ENCODE measurements at regions not wholly inside any gene's neighbourhood (a gene's known extent, or its start where the extent isn't known, plus 50 kb on each side); places are given as distances from the start of the nearest gene placed in this dataset.

GRCh38 chr22:48517039-48518030 lies 1310.3 kb downstream of the BRD1 start:
- no peak for DNase-seq

- no peak for DNase-seq
These were observed 1311.1 kb downstream of the BRD1 start for GRCh38 chr22:48516571-48516970.

GRCh38 chr22:48515571-48516200 lies 1312.0 kb downstream of the BRD1 start:
- no peak for DNase-seq

DNA sequence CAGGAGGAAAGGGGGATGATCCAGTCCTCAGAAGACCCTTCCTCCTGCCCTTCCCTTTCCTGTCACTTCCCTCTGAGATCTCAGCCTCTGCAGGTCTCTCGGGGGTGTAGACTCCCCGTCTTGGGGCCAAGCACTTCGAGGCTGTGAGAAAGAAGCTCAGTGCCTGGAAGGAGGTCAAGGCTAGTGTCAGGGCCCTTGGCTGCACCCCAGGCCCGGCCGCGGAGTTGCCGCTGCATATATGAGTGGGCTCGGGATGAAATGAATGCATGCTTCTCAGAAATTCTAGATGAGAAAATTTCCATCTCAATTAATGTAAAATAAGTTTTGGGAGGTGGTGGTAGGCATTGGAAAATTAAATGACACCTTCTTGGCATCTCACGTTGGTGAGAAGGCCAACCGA lies 1313.7 kb downstream of the BRD1 start:
- no peak for DNase-seq

GRCh38 chr22:48513446-48513845 lies 1314.2 kb downstream of the BRD1 start:
- no peak for DNase-seq

DNA sequence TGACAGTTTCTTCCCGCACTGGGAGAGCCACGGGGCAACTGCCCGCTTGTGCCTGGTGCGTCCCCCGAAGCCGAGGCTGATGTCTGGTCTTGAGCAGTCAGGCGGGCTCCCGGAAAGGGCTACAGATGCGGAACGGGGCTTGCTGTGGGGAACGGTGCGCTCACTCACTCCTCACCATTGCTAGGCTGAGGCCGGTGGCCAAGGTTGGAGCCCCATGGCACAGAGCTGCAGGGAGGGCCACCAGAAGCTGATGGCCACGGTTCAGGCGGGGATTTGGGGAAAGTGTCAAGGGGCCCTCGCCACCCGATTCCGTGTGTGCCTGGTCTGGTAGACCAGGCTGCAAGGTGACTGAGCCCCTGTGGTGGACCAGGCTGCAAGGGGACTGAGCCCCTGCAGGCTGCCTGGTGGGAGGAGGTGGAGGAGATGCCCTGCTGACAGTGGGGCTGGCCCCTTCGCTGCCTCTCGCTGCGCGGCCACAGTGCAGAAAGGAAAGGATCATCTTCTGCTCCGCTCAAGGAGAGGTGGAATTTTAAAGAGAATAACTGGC lies 1315.8 kb downstream of the BRD1 start:
- no peak for DNase-seq

DNA sequence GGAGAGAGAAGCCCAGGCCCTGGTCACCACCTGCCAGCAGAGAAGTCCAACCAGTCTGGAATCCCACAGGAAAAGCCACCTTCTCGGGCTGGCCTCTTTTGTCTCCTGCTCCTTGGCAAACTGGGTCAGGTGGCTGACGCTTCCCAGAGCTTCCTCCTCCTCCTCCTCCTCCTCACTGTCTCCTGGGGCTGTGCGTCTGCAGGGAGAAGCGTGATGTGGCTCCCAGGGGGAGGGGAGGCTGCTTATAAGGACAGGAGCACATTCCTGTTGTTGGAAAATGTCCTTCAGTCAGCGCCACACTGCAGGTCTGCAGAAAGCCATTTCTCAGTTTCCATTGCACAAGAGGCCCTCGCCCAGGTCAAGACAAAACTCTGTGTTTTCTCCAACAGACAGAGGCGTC lies 1316.5 kb downstream of the BRD1 start:
- no peak for DNase-seq

GRCh38 chr22:48510599-48510998 lies 1317.1 kb downstream of the BRD1 start:
- DNase-seq: no peak

DNA sequence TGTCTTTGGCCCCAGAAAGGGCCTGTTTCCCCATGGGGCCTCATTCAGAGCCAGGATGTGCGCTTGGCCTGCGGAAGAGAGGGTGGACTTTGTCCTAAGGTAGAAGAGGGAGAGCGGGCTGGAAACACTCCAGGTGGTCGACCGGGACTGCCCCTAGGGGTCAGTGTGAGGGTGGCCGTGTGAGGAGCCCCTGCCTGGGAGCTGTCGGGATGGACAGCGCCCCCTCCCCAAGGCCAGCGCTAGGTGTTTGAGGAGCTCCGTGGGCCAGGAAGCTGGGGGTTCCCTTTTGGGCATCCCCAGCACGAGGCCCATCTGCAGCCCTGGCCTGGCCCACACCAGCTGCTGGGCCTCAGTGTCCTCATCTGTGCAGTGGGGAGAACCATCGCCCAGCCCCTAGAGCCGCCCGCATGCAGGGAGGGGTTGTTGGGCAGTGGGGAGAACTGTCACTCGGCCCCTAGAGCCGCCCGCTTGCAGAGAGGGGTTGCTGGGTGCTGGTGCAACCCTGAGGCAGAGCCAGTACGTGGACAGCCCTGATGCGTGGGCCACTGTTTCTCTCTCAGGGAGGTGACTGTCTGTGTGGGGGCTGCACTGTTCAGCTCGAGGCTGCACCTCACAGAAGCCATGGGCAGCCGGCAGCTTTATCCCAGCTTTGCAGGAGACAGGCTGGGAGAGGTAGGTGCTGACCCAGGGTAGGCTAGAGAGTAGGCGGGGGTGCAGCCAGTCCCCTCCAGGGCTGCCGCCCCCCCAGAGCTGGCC lies 1319.9 kb downstream of the BRD1 start:
- no peak for DNase-seq

DNA sequence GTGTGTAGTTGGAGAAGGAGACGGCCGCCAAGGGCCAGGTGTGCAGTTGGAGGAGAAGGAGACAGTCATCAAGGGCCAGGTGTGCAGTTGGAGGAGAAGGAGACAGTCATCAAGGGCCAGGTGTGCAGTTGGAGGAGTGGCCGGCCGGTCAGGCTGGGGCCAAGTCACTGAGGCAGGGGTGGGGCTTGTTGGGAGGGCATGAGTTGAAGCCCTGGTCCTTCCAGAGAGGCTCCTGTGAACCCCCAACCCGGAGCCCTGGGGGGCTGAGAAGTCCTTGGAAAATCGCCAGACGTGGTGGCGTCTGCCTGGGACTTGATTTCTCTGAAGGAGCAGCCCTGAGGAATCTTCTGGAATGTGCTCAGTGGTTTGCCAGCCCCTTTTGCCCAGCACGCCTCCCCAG lies 1320.5 kb downstream of the BRD1 start:
- no peak for DNase-seq

DNA sequence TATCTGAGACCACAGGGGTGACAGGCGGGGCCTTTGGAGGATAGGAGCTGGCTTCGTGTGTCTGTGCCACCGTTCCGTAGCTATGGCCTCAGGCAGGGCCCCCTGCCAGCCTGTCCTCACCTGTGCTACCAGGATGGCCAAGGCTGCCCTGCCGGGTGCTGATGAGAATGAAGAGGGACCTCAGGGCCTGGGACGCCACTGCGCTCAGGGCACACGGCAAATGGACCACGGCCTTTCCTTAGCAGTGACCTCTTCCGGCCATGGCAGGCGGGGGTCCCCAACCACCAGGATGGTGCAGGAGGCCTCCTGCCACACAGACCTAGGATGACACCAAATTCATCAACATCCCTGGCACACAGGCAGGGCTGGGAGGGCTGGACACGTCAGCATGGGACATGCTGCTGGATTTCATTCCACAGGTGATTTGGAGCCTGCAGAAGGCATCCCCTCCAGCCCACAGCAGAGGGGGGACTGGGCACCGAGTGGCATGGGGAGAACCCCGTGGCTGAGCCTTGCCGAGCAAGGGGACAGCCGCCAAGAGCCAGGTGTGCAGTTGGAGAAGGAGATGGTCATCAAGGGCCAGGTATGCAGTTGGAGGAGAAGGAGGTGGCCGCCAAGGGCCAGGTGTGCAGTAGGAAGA lies 1321.0 kb downstream of the BRD1 start:
- DNase-seq: no peak

DNA sequence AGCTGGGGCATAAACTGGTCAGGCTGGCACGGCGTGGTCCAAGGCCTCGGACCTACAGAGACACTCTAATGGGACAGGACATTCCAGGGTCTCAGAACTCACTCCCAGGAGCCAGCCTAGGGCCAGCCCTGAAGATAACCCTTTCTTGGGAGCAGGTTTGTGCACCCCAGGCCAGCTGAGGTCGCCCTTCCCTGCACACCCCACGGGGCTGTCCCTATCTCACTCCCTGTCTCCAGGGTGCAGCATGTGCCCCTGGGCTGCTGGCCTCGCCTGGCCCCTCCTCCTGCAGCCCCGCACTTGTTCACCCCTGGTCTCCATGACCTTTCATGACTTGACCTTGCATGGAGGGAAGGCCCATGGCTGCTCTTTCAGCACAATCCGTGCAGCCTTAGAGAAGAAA lies 1321.8 kb downstream of the BRD1 start:
- DNase-seq: no peak

DNA sequence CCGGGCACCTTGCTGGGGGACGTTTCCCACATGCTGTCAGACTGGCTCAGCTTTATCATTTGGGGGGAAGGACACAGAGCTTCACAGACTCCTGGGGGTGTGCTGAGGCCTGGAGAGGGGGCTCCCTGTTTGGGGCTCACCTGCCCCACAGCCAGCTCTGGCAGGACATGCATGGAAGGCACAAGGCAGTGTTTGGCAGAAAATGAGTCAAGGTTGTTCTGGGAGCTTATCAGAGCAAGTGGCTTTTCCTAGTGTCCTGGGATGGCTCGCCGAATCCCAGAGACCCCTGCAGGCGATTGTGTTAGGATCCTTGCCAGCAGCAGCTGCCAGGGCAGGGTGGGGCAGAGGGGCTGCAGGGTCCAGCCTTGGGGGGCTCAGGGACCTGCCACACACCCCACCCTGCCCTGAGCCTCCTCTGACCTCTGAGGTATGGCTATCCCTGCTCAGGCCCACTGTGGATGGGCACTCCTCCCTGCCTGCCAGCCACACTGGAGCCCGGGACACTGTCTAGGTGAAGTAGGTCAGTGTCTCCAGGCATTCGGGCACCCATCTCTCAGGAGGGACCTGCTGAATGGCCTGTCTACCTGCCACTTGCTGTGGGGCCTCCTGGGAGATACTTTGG lies 1323.0 kb downstream of the BRD1 start:
- no peak for DNase-seq

GRCh38 chr22:48503876-48504275 lies 1323.8 kb downstream of the BRD1 start:
- no peak for DNase-seq

GRCh38 chr22:48503035-48503625 lies 1324.5 kb downstream of the BRD1 start:
- no peak for DNase-seq

GRCh38 chr22:48501231-48501750 lies 1326.4 kb downstream of the BRD1 start:
- no peak for DNase-seq

GRCh38 chr22:48500471-48501230 lies 1327.0 kb downstream of the BRD1 start:
- DNase-seq: no peak

- no peak for DNase-seq
These were observed 1327.9 kb downstream of the BRD1 start for GRCh38 chr22:48499456-48500425.

DNA sequence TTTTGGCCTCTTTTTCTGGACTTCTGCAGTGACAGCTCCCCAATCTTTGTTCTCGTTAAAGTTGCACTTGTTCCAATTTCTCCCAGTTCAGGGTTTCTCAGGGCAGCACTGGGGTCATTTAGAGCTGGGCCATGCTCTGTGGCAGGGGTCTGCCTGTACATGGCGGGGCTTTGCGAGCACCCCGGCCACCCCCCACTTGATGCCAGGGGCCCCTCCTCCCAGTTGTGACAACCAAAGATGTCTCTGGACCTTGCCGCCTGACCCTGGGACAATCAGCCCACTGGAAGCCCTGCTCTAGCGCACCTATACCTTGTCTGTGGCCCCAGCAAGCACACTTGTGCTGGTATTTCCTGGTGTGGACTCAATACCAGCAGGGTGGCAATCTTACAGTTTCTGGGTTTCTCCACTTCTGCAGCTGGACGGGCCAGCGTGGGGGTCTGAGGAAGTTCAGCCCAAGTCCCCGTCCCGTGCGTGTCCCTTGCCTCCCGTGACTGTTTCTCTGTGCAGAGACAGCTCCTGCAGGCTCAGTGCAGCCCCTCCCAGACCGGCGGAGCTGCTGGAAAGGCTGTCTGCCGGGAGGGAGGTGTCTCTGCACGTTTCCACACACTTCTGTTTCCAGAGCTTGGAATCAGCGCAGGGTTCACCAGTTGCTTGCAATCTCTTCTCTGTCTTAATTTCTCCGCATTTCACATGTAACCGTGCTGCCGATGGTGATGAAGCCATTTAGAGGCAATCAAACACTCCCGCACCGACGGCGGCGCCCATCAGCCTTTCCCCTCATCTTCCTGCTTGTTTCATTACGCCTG lies 1328.9 kb downstream of the BRD1 start:
- DNase-seq: no peak

All from NCI-H2107 (cell line).